BE2C (cell line): ENCODE measurements at regions not wholly inside any gene's neighbourhood (a gene's known extent, or its start where the extent isn't known, plus 50 kb on each side); places are given as distances from the start of the nearest gene placed in this dataset.
A peak's percentile ranks its signal among the peaks of the same experiment; 100 is the strongest.

ENCODE experiments used
- DNase-seq: peaks from one replicate; pipeline ENCODE4 v3.0.0-alpha.2; 2020
- H3K27me3 ChIP-seq: fragments of 250-450 bp; sonication (Bioruptor Pico); 2 replicates; pipeline ENCODE4 v1.5.1; 2020; ENCODE audit warnings: mild to moderate bottlenecking
- H3K36me3 ChIP-seq: fragments of 250-450 bp; sonication (Bioruptor Pico); 2 replicates; pipeline ENCODE4 v1.5.1; 2020; ENCODE audit warnings: mild to moderate bottlenecking
- H3K4me1 ChIP-seq: fragments of 250-450 bp; sonication (Bioruptor Pico); 2 replicates; pipeline ENCODE4 v1.5.1; 2020
- H3K4me3 ChIP-seq: 2 replicates; pipeline ENCODE4 v1.5.1; 2011; ENCODE audit warnings: low read depth, low read length
- H3K9me3 ChIP-seq: fragments of 250-450 bp; sonication (Bioruptor Pico); 2 replicates; pipeline ENCODE4 v1.5.1; 2020
- TF ChIP-seq, protein P1 (sequence below): IDR thresholded peaks from 2 replicates; pipeline ENCODE4 v1.5.1; 2012; ENCODE audit warnings: mild to moderate bottlenecking, low read depth, low read length

DNA sequence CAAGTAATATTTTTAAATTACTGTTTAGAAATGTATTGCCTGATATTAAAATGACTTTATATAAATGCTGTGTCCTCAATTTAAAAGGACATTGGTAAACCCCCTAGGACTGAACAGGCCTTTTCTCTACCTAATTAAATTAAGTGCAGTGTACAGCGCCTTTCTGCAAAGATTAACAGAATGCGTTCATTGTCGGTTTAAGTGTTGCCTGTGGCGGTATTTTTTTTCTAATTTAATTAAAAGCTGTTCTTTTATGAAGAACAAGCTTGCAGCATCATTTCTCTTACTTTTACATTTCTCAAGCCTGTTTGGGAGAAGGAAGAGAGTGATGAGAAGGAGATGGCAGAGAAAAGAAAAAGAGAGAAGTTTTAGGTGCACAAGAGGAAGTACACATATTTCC lies 344.9 kb downstream of the CPS1 start:
- peaks cover 2% of the 10 kb centered on the region for H3K4me1 ChIP-seq
- TF ChIP-seq, protein P1, sequence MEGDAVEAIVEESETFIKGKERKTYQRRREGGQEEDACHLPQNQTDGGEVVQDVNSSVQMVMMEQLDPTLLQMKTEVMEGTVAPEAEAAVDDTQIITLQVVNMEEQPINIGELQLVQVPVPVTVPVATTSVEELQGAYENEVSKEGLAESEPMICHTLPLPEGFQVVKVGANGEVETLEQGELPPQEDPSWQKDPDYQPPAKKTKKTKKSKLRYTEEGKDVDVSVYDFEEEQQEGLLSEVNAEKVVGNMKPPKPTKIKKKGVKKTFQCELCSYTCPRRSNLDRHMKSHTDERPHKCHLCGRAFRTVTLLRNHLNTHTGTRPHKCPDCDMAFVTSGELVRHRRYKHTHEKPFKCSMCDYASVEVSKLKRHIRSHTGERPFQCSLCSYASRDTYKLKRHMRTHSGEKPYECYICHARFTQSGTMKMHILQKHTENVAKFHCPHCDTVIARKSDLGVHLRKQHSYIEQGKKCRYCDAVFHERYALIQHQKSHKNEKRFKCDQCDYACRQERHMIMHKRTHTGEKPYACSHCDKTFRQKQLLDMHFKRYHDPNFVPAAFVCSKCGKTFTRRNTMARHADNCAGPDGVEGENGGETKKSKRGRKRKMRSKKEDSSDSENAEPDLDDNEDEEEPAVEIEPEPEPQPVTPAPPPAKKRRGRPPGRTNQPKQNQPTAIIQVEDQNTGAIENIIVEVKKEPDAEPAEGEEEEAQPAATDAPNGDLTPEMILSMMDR = no peak
- H3K36me3 ChIP-seq = no peaks in the 10 kb centered on the region
- H3K9me3 ChIP-seq = no peaks in the 10 kb centered on the region
- no peak overlapping the region for H3K4me3 ChIP-seq
- H3K27me3 ChIP-seq = no peaks in the 10 kb centered on the region
- DNase-seq = no peak

DNA sequence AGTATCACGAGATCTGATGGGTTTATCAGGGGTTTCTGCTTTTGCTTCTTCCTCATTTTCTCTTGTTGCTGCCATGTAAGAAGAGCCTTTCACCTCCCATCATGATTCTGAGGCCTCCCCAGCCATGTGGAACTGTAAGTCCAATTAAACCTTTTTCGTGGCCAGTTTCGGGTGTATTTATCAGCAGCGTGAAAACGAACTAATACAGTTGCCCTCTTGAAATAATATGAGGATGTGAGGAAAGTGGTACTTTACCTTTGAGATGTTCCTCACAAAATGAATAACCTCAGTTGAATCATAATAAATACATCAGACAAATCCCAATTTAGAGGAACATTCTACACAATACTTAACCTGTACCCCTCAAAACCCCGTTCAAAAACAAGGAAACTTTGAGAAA lies 356.4 kb downstream of the CPS1 start:
- Histone ChIP-seq H3K36me3 (no peaks in the 10 kb centered on the region), H3K9me3 (no peaks in the 10 kb centered on the region), H3K27me3 (no peaks in the 10 kb centered on the region), H3K4me3 (no peak overlapping the region), H3K4me1 (no peaks in the 10 kb centered on the region)
- no peak for DNase-seq
- TF ChIP-seq, protein P1 = no peak

DNA sequence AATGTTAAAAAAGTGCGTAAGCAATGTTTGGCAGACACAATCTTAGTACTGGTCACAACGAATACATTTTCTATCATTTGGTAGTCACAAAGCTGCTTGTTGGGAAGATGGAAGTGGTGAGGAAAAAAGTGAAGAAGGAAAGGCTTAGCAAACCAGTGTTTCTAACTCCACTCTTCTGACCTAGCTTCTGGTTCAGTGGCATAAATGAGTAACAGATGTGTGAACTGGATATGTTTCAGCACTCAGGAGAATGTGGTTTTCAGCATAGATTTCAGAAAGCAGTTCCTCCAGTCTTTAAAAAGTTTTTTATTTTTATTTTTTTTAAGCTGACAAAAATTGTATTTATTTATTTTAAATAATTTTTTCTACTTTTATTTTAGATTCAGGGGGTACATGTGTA lies 357.1 kb downstream of the CPS1 start:
- no peak overlapping the region for H3K4me3 ChIP-seq
- H3K9me3 ChIP-seq = no peaks in the 10 kb centered on the region
- H3K27me3 ChIP-seq = no peaks in the 10 kb centered on the region
- H3K36me3 ChIP-seq = no peaks in the 10 kb centered on the region
- TF ChIP-seq, protein P1 = no peak
- DNase-seq = no peak
- no peaks in the 10 kb centered on the region for H3K4me1 ChIP-seq

DNA sequence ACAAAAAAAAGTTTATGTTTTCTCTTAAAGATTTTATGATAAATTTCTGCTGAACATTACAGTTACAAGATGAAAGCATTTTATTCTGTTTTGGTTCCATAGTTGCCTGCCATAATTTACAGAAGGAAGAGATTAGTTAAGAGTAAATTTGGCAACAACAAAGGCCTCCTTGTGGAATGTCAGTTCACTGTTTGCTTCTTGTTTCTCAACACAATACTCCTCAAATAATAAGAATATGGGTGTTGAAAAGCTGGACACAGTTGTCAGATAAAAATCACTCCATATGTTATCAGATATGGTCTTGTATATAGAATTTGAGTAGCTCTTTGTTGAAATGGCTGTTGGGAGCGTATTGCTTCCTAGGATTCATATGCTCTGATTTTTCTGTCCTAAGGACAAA lies 359.5 kb downstream of the CPS1 start:
- Histone ChIP-seq H3K9me3 (no peaks in the 10 kb centered on the region), H3K4me1 (peaks cover 9% of the 10 kb centered on the region; the same call in 1 of the 2 replicates), H3K4me3 (no peak overlapping the region), H3K27me3 (no peaks in the 10 kb centered on the region), H3K36me3 (no peaks in the 10 kb centered on the region)
- no peak for DNase-seq
- TF ChIP-seq, protein P1 = no peak

DNA sequence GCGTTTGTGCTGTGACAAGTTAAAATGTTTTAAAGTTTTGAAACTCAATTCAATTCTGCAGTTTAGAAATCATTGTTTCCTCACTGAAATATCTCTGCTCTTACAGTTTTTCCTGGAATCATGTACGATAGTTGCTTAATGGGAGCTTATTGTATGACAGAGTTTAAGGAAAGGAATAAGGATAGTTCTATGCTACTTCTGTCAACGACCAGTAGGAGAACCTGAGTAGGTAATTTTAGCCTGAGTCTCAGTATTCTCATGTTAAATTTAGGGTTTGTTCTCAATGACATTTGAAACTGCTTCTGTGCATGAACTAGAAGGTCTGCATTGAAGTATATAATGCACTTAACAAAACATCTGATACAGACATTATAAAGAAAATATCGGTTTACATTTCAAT lies 361.1 kb downstream of the CPS1 start:
- no peak for DNase-seq
- no peak overlapping the region for H3K4me3 ChIP-seq
- no peaks in the 10 kb centered on the region for H3K9me3 ChIP-seq
- no peaks in the 10 kb centered on the region for H3K27me3 ChIP-seq
- H3K4me1 ChIP-seq = peaks cover 11% of the 10 kb centered on the region; the same call in 1 of the 2 replicates
- TF ChIP-seq, protein P1 = 0 out of 2 replicates have a peak, but pooled peaks have one; percentile 8
- no peaks in the 10 kb centered on the region for H3K36me3 ChIP-seq

DNA sequence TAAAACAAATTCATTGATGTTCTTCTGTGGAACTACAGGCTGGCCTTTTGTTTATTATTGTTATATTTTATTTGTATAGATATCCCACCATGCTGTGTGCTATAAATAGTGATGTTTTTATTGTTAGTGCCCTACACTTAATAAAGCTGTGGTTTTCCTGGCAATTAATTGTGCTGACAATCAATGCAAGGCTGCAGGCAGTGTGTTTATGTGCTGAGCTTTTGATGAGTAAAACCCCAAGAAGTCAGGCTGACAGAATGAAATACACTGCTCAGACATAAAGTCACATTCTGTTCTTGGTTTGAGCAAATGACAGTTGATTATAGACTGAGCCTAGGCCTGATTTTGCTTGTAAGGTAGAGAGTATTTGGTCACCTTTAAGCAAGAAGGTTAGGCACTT lies 362.7 kb downstream of the CPS1 start:
- TF ChIP-seq, protein P1 = no peak
- H3K36me3 ChIP-seq = no peaks in the 10 kb centered on the region
- no peaks in the 10 kb centered on the region for H3K9me3 ChIP-seq
- DNase-seq = no peak
- H3K4me3 ChIP-seq = no peak overlapping the region
- H3K4me1 ChIP-seq = peaks cover 11% of the 10 kb centered on the region; the same call in 1 of the 2 replicates
- H3K27me3 ChIP-seq = no peaks in the 10 kb centered on the region
